BLaER1 (cell line): ENCODE measurements at regions not wholly inside any gene's neighbourhood (a gene's known extent, or its start where the extent isn't known, plus 50 kb on each side); places are given as distances from the start of the nearest gene placed in this dataset.

Experiments used
- H3K27ac ChIP-seq: shearing (Covaris generic); formaldehyde crosslinking; 2 replicates; pipeline ENCODE4 v1.8.1; 2022
- H3K27me3 ChIP-seq: shearing (Covaris generic); formaldehyde crosslinking; 2 replicates; pipeline ENCODE4 v1.8.1; 2022
- H3K36me3 ChIP-seq: shearing (Covaris generic); formaldehyde crosslinking; 2 replicates; pipeline ENCODE4 v1.8.1; 2022
- H3K4me1 ChIP-seq: shearing (Covaris generic); formaldehyde crosslinking; 2 replicates; pipeline ENCODE4 v1.8.1; 2022
- H3K4me2 ChIP-seq: shearing (Covaris generic); formaldehyde crosslinking; 2 replicates; pipeline ENCODE4 v1.8.1; 2022
- H3K4me3 ChIP-seq: shearing (Covaris generic); formaldehyde crosslinking; 2 replicates; pipeline ENCODE4 v1.8.1; 2022
- H3K9ac ChIP-seq: shearing (Covaris generic); formaldehyde crosslinking; 2 replicates; pipeline ENCODE4 v1.8.1; 2022
- H3K9me3 ChIP-seq: shearing (Covaris generic); formaldehyde crosslinking; 2 replicates; pipeline ENCODE4 v1.8.1; 2022
- H4K20me1 ChIP-seq: shearing (Covaris generic); formaldehyde crosslinking; 2 replicates; pipeline ENCODE4 v1.8.1; 2022
- Cebpa-rat ChIP-seq: shearing (Covaris generic); IDR thresholded peaks from 2 replicates; pipeline ENCODE4 v1.8.1; 2022

DNA sequence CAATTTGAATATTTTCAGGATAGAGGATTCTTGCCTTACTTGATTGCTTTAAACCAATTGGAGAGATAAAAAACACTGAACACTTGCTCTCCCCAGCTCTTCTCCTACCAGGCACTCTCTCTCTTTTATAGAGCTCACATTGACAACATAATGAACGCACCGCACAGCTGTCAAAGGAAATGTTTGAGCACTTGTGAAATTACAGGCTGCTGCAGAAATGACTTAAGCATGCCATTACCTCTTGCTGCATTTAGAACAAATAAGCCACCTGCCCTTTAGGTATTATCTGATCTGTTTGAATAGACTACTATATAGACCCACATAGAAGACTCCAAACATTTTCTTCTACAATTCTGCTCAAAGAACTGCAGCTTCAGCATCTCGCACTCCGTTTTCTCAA lies 227.7 kb downstream of the C4orf33 start:
- H3K9ac ChIP-seq = no peak overlapping the region
- H3K4me2 ChIP-seq = no peak overlapping the region
- no peaks in the 10 kb centered on the region for H4K20me1 ChIP-seq
- no peak overlapping the region for H3K4me3 ChIP-seq
- H3K36me3 ChIP-seq = no peaks in the 10 kb centered on the region
- H3K9me3 ChIP-seq = no peaks in the 10 kb centered on the region
- H3K27ac ChIP-seq = no peak overlapping the region
- H3K27me3 ChIP-seq = no peaks in the 10 kb centered on the region
- H3K4me1 ChIP-seq = no peaks in the 10 kb centered on the region
- no peak for TF ChIP-seq Cebpa-rat

DNA sequence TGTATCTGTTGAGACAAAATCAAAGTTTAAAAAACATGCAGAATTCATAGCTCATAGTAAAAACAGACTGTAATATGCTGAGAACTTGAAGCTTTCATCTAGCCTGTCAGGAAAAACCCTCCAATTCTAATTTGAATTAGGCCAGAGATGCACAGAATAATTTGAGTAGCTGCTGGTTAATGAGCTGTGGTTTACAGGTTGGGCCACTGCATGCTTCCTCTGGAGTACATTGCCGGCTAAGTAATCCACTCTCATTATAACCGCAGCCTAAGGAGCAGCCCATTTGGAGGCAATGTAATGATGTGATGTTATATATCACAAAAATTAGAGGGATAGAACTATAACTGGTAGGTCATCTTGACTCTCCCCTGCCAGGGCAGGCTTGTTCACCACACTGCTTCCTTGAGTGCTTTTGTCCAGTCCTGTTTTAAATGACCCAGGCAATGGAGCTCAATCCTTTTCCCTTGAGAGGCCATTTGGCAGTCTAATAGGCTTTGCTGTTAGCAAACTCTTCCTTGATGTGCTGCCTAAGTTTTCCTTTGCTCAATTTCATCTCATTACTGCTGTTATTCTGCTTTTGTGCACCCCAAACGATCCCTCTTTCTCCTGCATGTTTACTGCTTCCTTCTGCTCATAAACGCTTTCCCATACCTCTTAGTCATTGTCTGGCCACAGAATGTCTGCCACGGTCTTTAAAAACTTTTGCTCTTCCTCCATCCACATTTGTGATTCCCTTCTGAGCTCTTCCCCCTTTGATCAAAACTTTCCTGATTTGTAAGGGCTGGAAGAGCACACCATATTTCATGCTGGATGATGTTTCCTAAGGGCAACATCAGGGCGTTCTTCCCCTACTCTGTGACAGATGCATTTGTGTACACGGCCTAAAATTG lies 230.9 kb downstream of the C4orf33 start:
- H3K4me2 ChIP-seq = no peak overlapping the region
- peaks cover 3% of the 10 kb centered on the region; the same call in 1 of the 2 replicates for H3K9me3 ChIP-seq
- H3K4me1 ChIP-seq = no peaks in the 10 kb centered on the region
- no peak overlapping the region for H3K27ac ChIP-seq
- H3K4me3 ChIP-seq = no peak overlapping the region
- TF ChIP-seq Cebpa-rat = no peak
- H4K20me1 ChIP-seq = no peaks in the 10 kb centered on the region
- no peaks in the 10 kb centered on the region for H3K27me3 ChIP-seq
- no peak overlapping the region for H3K9ac ChIP-seq
- no peaks in the 10 kb centered on the region for H3K36me3 ChIP-seq

DNA sequence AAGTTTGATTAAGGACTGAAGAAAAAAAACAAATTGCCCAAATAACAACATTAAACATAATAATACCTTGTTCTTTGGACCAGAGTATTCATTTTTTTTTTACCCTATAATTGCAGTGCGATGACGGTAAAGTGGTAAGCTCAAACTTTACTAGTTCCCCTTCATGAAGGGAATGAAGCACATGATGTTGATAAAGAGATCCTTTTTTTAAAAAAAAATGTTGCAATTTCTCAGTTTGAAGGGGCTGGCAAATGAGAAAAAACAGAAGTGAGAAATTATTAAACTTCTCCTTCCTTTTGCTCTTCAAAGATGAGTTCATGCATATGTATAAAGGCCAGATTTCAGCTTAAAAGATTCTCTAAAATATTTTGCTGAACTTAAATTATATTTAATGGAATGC lies 231.7 kb downstream of the C4orf33 start:
- Histone ChIP-seq H3K9ac (no peak overlapping the region), H3K4me3 (no peak overlapping the region), H4K20me1 (no peaks in the 10 kb centered on the region), H3K4me2 (no peak overlapping the region), H3K27me3 (no peaks in the 10 kb centered on the region), H3K9me3 (peaks cover 3% of the 10 kb centered on the region; the same call in 1 of the 2 replicates), H3K36me3 (no peaks in the 10 kb centered on the region), H3K27ac (no peak overlapping the region), H3K4me1 (no peaks in the 10 kb centered on the region)
- TF ChIP-seq Cebpa-rat = no peak

DNA sequence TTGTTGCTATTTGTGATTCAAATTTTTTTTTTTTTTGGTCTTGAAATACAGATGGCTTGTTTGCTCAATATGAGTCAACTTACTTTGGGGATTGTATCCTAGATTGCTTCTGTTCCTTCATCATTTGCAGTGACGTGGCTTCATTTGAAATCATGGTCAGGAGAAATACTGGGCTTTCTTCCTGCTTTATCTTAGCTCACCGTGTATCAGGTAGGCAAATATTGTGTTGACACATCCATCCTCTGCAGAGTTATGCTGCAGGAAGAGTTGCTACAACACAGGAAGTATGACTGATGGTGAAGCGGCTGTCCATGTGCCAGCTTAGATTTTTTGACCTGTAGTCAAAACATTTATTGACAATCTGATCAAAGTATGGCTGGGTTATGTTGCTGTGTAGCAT lies 232.2 kb downstream of the C4orf33 start:
- no peak overlapping the region for H3K4me2 ChIP-seq
- no peak for TF ChIP-seq Cebpa-rat
- H4K20me1 ChIP-seq = no peaks in the 10 kb centered on the region
- no peak overlapping the region for H3K9ac ChIP-seq
- no peaks in the 10 kb centered on the region for H3K4me1 ChIP-seq
- H3K27me3 ChIP-seq = no peaks in the 10 kb centered on the region
- H3K36me3 ChIP-seq = no peaks in the 10 kb centered on the region
- peaks cover 3% of the 10 kb centered on the region; the same call in 1 of the 2 replicates for H3K9me3 ChIP-seq
- H3K27ac ChIP-seq = no peak overlapping the region
- H3K4me3 ChIP-seq = no peak overlapping the region

DNA sequence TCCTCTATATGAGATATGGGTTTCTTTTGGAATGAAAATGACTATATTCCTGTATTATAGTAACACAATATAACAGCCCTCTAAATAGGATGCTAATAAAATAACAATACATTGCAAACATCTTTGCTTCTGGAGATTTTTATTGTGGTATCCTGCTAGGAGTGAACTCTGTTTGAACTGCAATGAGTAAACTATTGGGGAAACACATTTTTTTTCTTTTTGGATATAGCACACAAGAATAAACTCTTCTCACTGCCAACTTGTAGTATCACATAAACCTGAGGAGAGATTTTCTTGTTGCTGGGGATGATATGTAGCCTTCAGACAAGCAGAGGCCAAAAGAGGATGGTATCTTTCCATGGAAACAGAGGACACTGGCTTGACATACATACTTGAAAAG lies 238.2 kb downstream of the C4orf33 start:
- no peak for TF ChIP-seq Cebpa-rat
- H3K36me3 ChIP-seq = no peaks in the 10 kb centered on the region
- H3K27me3 ChIP-seq = no peaks in the 10 kb centered on the region
- H3K4me1 ChIP-seq = no peaks in the 10 kb centered on the region
- no peak overlapping the region for H3K9ac ChIP-seq
- no peak overlapping the region for H3K4me2 ChIP-seq
- H4K20me1 ChIP-seq = no peaks in the 10 kb centered on the region
- H3K9me3 ChIP-seq = peaks cover 3% of the 10 kb centered on the region; the same call in 1 of the 2 replicates
- H3K4me3 ChIP-seq = no peak overlapping the region
- H3K27ac ChIP-seq = no peak overlapping the region

DNA sequence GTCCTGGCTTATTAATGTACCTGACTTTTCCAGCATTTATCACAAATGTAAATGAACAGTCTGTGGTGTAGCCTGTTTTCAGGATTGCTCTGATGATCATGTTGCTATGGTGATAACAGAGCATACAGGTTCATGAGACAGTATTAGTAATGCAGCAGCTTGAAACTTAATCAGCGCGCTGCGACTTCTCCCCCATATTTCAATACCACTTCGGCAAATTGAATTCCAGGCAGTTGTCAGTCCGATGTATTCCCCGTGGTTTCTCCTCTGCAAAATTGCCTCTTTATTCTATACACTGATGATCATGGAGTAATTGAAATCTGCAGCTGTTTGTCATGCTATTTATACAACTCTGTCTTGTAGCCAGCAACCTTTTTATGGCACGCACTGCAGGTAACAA lies 239.3 kb downstream of the C4orf33 start:
- Histone ChIP-seq H3K4me3 (no peak overlapping the region), H3K27me3 (no peaks in the 10 kb centered on the region), H3K27ac (no peak overlapping the region), H3K9ac (no peak overlapping the region), H3K4me1 (no peaks in the 10 kb centered on the region), H3K9me3 (no peaks in the 10 kb centered on the region), H3K4me2 (no peak overlapping the region), H4K20me1 (no peaks in the 10 kb centered on the region), H3K36me3 (no peaks in the 10 kb centered on the region)
- no peak for TF ChIP-seq Cebpa-rat

DNA sequence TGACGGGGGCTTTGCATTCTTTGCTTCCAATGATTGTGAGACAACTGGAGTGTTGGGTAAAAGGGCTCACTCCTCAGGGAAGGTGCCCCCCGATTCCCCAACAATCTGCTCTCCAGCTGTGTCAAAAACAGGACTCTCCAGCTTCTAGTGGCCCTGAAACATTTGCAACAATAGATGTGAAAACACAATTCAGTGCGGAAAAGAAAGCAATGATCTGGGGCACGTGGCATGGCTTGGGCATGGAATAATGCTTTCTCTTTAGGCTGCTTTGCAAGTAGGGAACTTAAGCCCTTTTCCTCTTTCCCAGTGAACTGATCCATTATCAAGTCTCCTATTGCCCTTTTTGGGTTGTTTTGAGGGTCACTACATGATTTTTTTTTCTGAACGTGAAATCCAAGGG lies 239.9 kb downstream of the C4orf33 start:
- Histone ChIP-seq H3K4me1 (no peaks in the 10 kb centered on the region), H3K9me3 (no peaks in the 10 kb centered on the region), H3K27ac (no peak overlapping the region), H3K4me3 (no peak overlapping the region), H4K20me1 (no peaks in the 10 kb centered on the region), H3K4me2 (no peak overlapping the region), H3K9ac (no peak overlapping the region), H3K27me3 (no peaks in the 10 kb centered on the region), H3K36me3 (no peaks in the 10 kb centered on the region)
- no peak for TF ChIP-seq Cebpa-rat

DNA sequence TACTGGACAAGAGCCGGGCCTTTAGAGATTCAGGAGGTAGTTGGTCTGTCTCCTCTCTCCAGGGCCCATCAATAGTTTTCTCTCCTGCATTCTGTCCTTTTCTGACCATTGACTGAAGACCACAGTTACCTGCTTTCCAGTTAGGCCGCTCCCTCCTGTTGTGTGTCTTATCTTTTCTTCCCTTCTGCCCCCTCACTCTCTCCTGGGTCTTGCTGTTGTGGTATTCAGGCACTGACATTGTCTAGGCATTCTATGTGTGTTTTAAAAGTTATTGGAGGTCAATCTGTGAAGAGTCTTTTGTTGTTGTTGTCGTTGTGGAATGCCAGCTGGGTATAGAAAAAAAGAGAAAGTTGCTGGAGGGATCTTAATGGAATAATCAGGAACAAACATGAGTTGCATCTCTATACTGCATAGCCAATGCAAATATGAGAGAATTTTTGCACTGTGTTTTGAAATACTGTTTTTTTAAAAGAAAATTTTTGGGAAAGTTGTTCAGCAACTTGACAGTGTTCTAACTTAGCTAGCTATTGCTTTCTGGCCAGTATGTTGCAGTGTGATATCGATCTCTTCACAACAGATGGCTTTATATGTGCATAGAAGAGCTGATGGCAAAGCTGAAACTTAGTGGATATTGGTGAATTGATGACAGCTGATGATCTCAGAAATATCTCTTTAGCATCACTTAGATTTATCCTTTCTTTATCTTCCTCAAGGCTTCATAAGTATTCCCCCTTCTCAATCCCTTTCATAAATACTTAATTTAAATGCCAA lies 240.7 kb downstream of the C4orf33 start:
- TF ChIP-seq Cebpa-rat = no peak
- Histone ChIP-seq H3K4me1 (no peaks in the 10 kb centered on the region), H4K20me1 (no peaks in the 10 kb centered on the region), H3K36me3 (no peaks in the 10 kb centered on the region), H3K4me3 (no peak overlapping the region), H3K9me3 (no peaks in the 10 kb centered on the region), H3K27ac (no peak overlapping the region), H3K27me3 (no peaks in the 10 kb centered on the region), H3K9ac (no peak overlapping the region), H3K4me2 (no peak overlapping the region)

DNA sequence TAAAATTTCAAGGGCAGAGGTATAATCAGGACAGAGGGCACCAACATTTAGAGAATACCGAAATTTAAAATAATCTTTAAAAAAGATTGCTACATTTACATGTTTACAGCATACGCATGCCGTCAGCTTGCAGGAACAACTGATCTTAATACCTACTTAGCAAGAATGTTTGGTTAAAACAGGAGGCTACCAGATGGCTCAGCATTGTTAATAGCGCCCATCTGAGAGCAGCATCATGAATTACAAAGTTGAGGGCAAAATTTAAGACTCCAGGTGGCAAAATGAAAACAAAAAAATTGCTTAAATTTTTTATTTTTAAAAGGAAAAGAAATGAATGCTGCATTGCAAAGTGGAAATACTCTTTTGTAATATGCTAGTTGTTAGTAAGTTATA lies 241.3 kb downstream of the C4orf33 start:
- H3K36me3 ChIP-seq = no peaks in the 10 kb centered on the region
- no peak overlapping the region for H3K9ac ChIP-seq
- H3K27me3 ChIP-seq = no peaks in the 10 kb centered on the region
- no peak overlapping the region for H3K27ac ChIP-seq
- H3K4me3 ChIP-seq = no peak overlapping the region
- TF ChIP-seq Cebpa-rat = no peak
- H3K9me3 ChIP-seq = no peaks in the 10 kb centered on the region
- H3K4me1 ChIP-seq = no peaks in the 10 kb centered on the region
- H3K4me2 ChIP-seq = no peak overlapping the region
- H4K20me1 ChIP-seq = no peaks in the 10 kb centered on the region

DNA sequence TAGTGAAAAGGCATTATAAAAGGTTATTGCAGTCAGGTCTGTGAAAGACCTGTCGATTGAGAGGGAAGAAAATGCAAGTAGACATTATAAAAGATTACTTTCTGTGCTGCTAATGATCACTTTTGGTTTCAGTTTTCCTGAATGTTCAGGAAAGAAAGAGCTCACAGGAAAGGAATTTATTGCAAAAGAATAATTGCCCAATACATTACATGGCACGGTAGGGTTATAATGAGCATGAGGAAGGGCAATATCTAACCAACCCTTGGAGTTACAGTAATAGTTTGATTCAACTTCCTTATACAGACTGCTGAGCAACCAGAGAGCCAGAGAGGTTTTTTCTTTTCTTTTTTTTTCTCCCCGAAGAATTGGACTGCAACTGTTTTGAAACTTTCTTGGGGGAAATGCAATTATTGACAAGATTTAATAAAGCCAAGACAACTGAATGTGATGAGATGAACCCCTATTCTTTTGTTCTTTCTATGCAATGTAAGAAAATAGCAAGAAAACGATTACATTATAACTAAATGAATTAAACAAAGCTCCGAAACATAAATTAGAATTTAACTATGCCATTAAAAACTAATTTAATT lies 247.0 kb downstream of the C4orf33 start:
- Histone ChIP-seq H4K20me1 (no peaks in the 10 kb centered on the region), H3K9me3 (no peaks in the 10 kb centered on the region), H3K9ac (no peak overlapping the region), H3K27ac (no peak overlapping the region), H3K4me3 (no peak overlapping the region), H3K4me2 (no peak overlapping the region), H3K27me3 (no peaks in the 10 kb centered on the region), H3K4me1 (no peaks in the 10 kb centered on the region), H3K36me3 (no peaks in the 10 kb centered on the region)
- no peak for TF ChIP-seq Cebpa-rat
